AG04450 (cell line): ENCODE measurements at regions not wholly inside any gene's neighbourhood (a gene's known extent, or its start where the extent isn't known, plus 50 kb on each side); places are given as distances from the start of the nearest gene placed in this dataset.
"Not testable (repeated sequence)": the region's sequence is repeated elsewhere in the genome, so short reads cannot be mapped to it uniquely, and the experiment has no call there.

Source experiments
- CTCF ChIA-PET: fragments of 300-600, 350-600 bp; formaldehyde crosslinking; extraction: SDS; loops from one replicate; lab custom pipeline; 2022; ENCODE audit warnings: antibody characterized with exemption, inconsistent platforms; lab: Charles Lee
- POLR2A ChIA-PET: fragments of 350-600 bp; formaldehyde crosslinking; extraction: SDS; loops from one replicate; lab custom pipeline; 2021; ENCODE audit warnings: antibody characterized with exemption, inconsistent platforms; lab: Yijun Ruan, JAX
- DNase-seq: peaks from one replicate; pipeline ENCODE4 v3.0.0-alpha.2; 2011; ENCODE audit warnings: low read depth, low spot score
- H3K27ac ChIP-seq: one replicate; pipeline ENCODE4 v1.5.1; 2012; ENCODE audit warnings: low read depth, low read length, control low read depth
- H3K27me3 ChIP-seq: one replicate; pipeline ENCODE4 v1.6.0; 2012; ENCODE audit warnings: low read length; ENCODE audit not compliant: control insufficient read depth, insufficient read depth
- H3K4me3 ChIP-seq: 2 replicates; pipeline ENCODE4 v1.5.1; 2011; ENCODE audit warnings: mild to moderate bottlenecking, low read depth, low read length, control low read depth
- H3K9me3 ChIP-seq: 2 replicates; pipeline ENCODE4 v1.5.1; 2012; ENCODE audit warnings: low read length; ENCODE audit not compliant: control insufficient read depth, insufficient read depth
- TF ChIP-seq, protein P1 (sequence below): IDR thresholded peaks from 2 replicates; pipeline ENCODE4 v1.5.1; 2011; ENCODE audit warnings: low read depth, low read length, control low read depth, inconsistent platforms

DNA sequence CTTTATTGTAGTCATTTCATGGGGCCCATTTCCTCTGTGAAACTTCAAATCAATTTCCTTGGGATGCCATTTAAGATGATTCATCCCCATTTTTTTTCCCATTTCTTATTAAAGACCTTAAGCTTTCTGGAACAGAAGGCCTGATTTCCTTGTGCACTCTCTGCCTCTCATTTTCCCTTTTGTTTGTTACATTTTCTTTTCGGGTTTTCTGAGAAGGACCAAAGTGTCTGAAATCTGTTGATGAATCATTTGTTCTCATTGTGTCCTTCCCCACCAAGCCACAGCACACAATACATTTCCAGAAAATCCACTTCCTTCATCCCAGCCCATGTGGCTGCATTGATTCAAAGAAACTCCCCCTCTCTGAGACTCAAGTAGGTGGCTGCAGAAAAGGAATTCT, 372.4 kb downstream of the SFMBT2 start:
- POLR2A ChIA-PET: no interaction called here

DNA sequence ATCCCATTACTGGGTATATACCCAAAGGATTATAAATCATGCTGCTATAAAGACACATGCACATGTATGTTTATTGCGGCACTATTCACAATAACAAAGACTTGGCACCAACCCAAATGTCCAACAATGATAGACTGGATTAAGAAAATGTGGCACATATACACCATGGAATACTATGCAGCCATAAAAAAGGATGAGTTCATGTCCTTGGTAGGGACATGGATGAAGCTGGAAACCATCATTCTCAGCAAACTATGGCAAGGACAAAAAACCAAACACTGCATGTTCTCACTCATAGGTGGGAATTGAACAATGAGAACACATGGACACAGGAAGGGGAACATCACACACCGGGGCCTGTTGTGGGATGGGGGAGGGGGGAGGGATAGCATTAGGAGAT, 373.4 kb downstream of the SFMBT2 start:
- CTCF ChIA-PET, H3K27me3 ChIP-seq, POLR2A ChIA-PET, H3K4me3 ChIP-seq, H3K27ac ChIP-seq, DNase-seq, H3K9me3 ChIP-seq: not testable (repeated sequence)

More for the DNA sequence above, 372.4 kb downstream of the SFMBT2 start:
- peaks cover 2% of the 10 kb centered on the region for H3K27me3 ChIP-seq
- DNase-seq: no peak
- CTCF ChIA-PET: no interaction called here
- TF ChIP-seq, protein P1, sequence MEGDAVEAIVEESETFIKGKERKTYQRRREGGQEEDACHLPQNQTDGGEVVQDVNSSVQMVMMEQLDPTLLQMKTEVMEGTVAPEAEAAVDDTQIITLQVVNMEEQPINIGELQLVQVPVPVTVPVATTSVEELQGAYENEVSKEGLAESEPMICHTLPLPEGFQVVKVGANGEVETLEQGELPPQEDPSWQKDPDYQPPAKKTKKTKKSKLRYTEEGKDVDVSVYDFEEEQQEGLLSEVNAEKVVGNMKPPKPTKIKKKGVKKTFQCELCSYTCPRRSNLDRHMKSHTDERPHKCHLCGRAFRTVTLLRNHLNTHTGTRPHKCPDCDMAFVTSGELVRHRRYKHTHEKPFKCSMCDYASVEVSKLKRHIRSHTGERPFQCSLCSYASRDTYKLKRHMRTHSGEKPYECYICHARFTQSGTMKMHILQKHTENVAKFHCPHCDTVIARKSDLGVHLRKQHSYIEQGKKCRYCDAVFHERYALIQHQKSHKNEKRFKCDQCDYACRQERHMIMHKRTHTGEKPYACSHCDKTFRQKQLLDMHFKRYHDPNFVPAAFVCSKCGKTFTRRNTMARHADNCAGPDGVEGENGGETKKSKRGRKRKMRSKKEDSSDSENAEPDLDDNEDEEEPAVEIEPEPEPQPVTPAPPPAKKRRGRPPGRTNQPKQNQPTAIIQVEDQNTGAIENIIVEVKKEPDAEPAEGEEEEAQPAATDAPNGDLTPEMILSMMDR: no peak
- no peak overlapping the region for H3K27ac ChIP-seq
- no peaks in the 10 kb centered on the region for H3K9me3 ChIP-seq
- H3K4me3 ChIP-seq: no peak overlapping the region

DNA sequence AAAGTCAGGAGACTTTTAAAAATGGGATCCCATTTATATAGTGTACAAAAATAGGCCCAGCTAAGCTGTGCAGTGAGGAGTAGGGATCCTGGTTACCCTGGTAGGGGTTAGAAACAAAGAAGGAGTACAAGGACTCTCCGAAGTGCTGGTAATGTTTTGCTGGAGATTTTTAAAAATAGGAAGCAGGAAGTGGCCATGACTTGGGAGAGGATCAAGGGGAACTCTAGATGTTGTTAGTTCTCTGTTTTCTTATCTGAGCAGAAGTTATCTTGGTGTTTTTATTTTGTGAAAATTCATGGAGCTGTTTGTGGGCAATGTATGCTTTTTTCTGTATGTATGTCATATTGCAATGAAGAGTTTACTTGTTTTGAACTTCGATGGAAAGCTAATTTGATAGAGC, 373.9 kb downstream of the SFMBT2 start:
- Histone ChIP-seq H3K4me3 (no peak overlapping the region), H3K27ac (no peak overlapping the region), H3K27me3 (peaks cover 2% of the 10 kb centered on the region), H3K9me3 (no peaks in the 10 kb centered on the region)
- TF ChIP-seq, protein P1: no peak
- ChIA-PET POLR2A (no interaction called here), CTCF (interaction anchor here (1.5 kb wide), 1 partner anchor 9 kb away, joined by 3 read pairs; no protein-coding TSS in a partner anchor)
- no peak for DNase-seq

DNA sequence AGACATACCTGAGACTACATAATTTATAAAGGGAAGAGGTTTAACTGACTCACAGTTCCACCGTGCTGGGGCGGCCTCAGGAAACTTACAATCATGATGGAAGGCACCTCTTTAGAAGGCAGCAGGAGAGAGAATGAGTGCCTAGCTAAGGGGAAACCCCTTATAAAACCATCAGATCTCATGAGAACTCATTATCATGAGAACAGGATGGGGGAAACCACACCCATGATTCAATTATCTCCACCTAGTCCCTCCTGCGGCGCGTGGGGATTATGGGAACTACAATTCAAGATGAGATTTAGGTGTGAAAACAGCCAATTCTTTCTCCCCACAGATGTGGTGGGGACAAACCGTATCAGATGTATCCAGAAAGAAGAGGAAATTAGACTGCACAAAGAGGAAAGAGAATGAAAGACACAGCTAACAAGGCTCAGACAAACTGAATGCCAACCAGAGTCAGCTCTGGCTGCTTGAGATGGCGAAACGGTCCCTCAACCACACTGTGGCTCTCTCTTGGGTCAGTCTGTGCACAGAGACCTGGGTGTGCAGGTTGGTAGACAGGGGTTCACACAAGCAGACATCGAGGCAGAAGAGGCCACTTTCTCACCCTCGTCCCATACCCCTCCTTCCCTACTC, 375.6 kb downstream of the SFMBT2 start:
- Histone ChIP-seq H3K27me3 (peaks cover 2% of the 10 kb centered on the region), H3K27ac (no peak overlapping the region), H3K9me3 (no peaks in the 10 kb centered on the region), H3K4me3 (no peak overlapping the region)
- no peak for DNase-seq
- ChIA-PET POLR2A (no interaction called here), CTCF (no interaction called here)
- TF ChIP-seq, protein P1: no peak

DNA sequence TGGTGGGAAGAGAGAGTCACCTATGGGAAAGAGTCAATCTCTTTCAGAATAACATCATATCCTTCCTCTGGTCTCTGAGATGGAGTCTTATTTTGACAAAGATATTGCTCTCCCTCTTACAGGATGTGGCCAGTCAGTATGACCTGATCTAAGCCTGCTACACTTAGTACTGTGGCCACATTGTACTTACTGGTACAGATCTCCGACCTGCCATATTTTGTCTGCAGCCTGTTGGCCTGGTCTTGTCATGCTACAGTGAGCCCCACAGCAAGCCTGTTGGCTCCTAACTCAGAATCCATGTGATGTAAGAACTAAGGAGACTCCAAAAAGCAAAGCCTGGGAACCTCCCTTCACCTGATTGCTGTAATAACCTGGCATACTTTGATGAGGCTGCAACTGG, 377.8 kb downstream of the SFMBT2 start:
- CTCF ChIA-PET: no interaction called here
- TF ChIP-seq, protein P1: no peak
- DNase-seq: no peak
- H3K27ac ChIP-seq: no peak overlapping the region
- no peak overlapping the region for H3K4me3 ChIP-seq
- no peaks in the 10 kb centered on the region for H3K27me3 ChIP-seq
- POLR2A ChIA-PET: no interaction called here
- no peaks in the 10 kb centered on the region for H3K9me3 ChIP-seq
